Gastrocnemius medialis (tissue), 4 donors: ENCODE measurements at regions not wholly inside any gene's neighbourhood (a gene's known extent, or its start where the extent isn't known, plus 50 kb on each side); places are given as distances from the start of the nearest gene placed in this dataset.

Experiments
- ATAC-seq, 2 donors: fragments of 150-250 bp; one replicate each; pipeline ENCODE4 v1.9.1; 2016
- DNase-seq, 2 donors: peaks; one replicate each; pipeline ENCODE4 v3.0.0-alpha.2; 2019
- H3K27ac ChIP-seq, 4 donors: fragments of 200-600 bp; sonication (generic); 1 replicate in 1 of 4; 2 replicates in 3 of 4; pipeline ENCODE4 v1.5.1; 2016 to 2018; ENCODE audit warnings: mild to moderate bottlenecking in 2 of 4, moderate library complexity in 1 of 4
- H3K27me3 ChIP-seq, 3 donors: fragments of 200-600 bp; sonication (generic) in 2 of 3; 1 replicate in 1 of 3; 2 replicates in 2 of 3; pipeline versions ENCODE4 v1.5.1 to v1.6.0; 2016 to 2019; ENCODE audit warnings: mild to moderate bottlenecking in 1 of 3, moderate library complexity in 1 of 3
- H3K36me3 ChIP-seq, 2 donors: fragments of 200-600 bp; sonication (generic) in 1 of 2; one replicate each; pipeline ENCODE4 v1.5.1; 2017 to 2018
- H3K4me1 ChIP-seq, 2 donors: fragments of 200-600 bp; sonication (generic) in 1 of 2; one replicate each; pipeline ENCODE4 v1.5.1; 2016 to 2017; ENCODE audit warnings: mild to moderate bottlenecking in 2 of 2
- H3K4me3 ChIP-seq, 4 donors: fragments of 200-600 bp; sonication (generic) in 3 of 4; 1 replicate in 1 of 4; 2 replicates in 3 of 4; pipeline ENCODE4 v1.5.1; 2016 to 2019; ENCODE audit warnings: mild to moderate bottlenecking in 2 of 4
- H3K9me3 ChIP-seq, 3 donors: fragments of 200-600 bp; sonication (generic) in 2 of 3; 1 replicate in 1 of 3; 2 replicates in 2 of 3; pipeline ENCODE4 v1.5.1; 2016 to 2019
- CTCF ChIP-seq, 5 experiments: fragments of 450-650 bp in 3 of 5; fragments of 200-600 bp in 2 of 5; sonication (generic) in 2 of 5; IDR thresholded peaks in 4 of 5; conservative IDR thresholded peaks in 1 of 5; 1 replicate in 4 of 5; 2 replicates in 1 of 5; pipeline ENCODE4 v1.5.1; 2016 to 2019; ENCODE audit warnings: antibody characterized with exemption in 5 of 5, mild to moderate bottlenecking in 3 of 5, moderate library complexity in 3 of 5
- POLR2A ChIP-seq, 2 donors: fragments of 450-650 bp; IDR thresholded peaks; one replicate each; pipeline ENCODE4 v1.6.1; 2017; ENCODE audit warnings: antibody characterized with exemption in 2 of 2, mild to moderate bottlenecking in 2 of 2, moderate library complexity in 2 of 2
- in situ Hi-C, 4 donors: fragments of 200-750 bp; cut with MboI; loops; one replicate each; pipeline versions ENCODE4 v1.15.0 to v1.8.0; 2017; ENCODE audit warnings: low sequenced_read_pairs in 4 of 4
- intact Hi-C: fragments of 100-400 bp; cut with DNase I; formaldehyde crosslinking; loops from one replicate; pipeline ENCODE4 v1.15.1; 2023; ENCODE audit warnings: low total_unique reads

GRCh38 chrX:45823536-45823935 lies 622.9 kb upstream of the DIPK2B start:
- no peak for TF ChIP-seq CTCF (IDR thresholded peaks at IDR 0.05 in 4 of 5, conservative IDR thresholded peaks at IDR 0.05 in 1 of 5)
- no peak for TF ChIP-seq POLR2A (IDR thresholded peaks at IDR 0.05)
- H3K36me3 ChIP-seq: no peaks in the 10 kb centered on the region
- intact Hi-C loops (no loop called here), in situ Hi-C loops (no loop called here)
- no peaks in the 10 kb centered on the region for H3K9me3 ChIP-seq
- no peaks in the 10 kb centered on the region for H3K4me1 ChIP-seq
- no peaks in the 10 kb centered on the region for H3K27me3 ChIP-seq
- ATAC-seq (no peak), DNase-seq (no peak)
- H3K27ac ChIP-seq: no peak overlapping the region
- no peak overlapping the region for H3K4me3 ChIP-seq

- TF ChIP-seq CTCF (IDR thresholded peaks at IDR 0.05 in 4 of 5, conservative IDR thresholded peaks at IDR 0.05 in 1 of 5) (no peak), POLR2A (IDR thresholded peaks at IDR 0.05) (no peak)
- ATAC-seq (no peak), DNase-seq (no peak)
- intact Hi-C loops (no loop called here), in situ Hi-C loops (no loop called here)
- no peaks in the 10 kb centered on the region for H3K4me1 ChIP-seq
- no peak overlapping the region for H3K27ac ChIP-seq
- no peaks in the 10 kb centered on the region for H3K9me3 ChIP-seq
- no peaks in the 10 kb centered on the region for H3K36me3 ChIP-seq
- H3K27me3 ChIP-seq: no peaks in the 10 kb centered on the region
- no peak overlapping the region for H3K4me3 ChIP-seq
These were observed 621.4 kb upstream of the DIPK2B start for GRCh38 chrX:45822124-45822523.

- intact Hi-C loops: no loop called here
- H3K4me3 ChIP-seq: no peak overlapping the region
- no peaks in the 10 kb centered on the region for H3K36me3 ChIP-seq
- no peaks in the 10 kb centered on the region for H3K9me3 ChIP-seq
- ATAC-seq: no peak
- no peaks in the 10 kb centered on the region for H3K27me3 ChIP-seq
- DNase-seq: no peak
- in situ Hi-C loops: no loop called here
- TF ChIP-seq POLR2A (IDR thresholded peaks at IDR 0.05) (no peak), CTCF (IDR thresholded peaks at IDR 0.05 in 4 of 5, conservative IDR thresholded peaks at IDR 0.05 in 1 of 5) (no peak)
- no peak overlapping the region for H3K27ac ChIP-seq
- H3K4me1 ChIP-seq: no peaks in the 10 kb centered on the region
These were observed 618.2 kb upstream of the DIPK2B start for GRCh38 chrX:45818913-45819312.

GRCh38 chrX:45815441-45815840 lies 614.8 kb upstream of the DIPK2B start:
- intact Hi-C loops (no loop called here), in situ Hi-C loops (no loop called here)
- no peaks in the 10 kb centered on the region for H3K9me3 ChIP-seq
- H3K27ac ChIP-seq: no peak overlapping the region
- H3K4me3 ChIP-seq: no peak overlapping the region
- DNase-seq (no peak), ATAC-seq (no peak)
- TF ChIP-seq CTCF (IDR thresholded peaks at IDR 0.05 in 4 of 5, conservative IDR thresholded peaks at IDR 0.05 in 1 of 5) (no peak), POLR2A (IDR thresholded peaks at IDR 0.05) (no peak)
- H3K27me3 ChIP-seq: no peaks in the 10 kb centered on the region
- H3K4me1 ChIP-seq: no peaks in the 10 kb centered on the region
- no peaks in the 10 kb centered on the region for H3K36me3 ChIP-seq

GRCh38 chrX:45811326-45811725 lies 610.6 kb upstream of the DIPK2B start:
- in situ Hi-C loops (no loop called here), intact Hi-C loops (no loop called here)
- H3K4me3 ChIP-seq: no peak overlapping the region
- DNase-seq (no peak), ATAC-seq (no peak)
- no peaks in the 10 kb centered on the region for H3K9me3 ChIP-seq
- no peak overlapping the region for H3K27ac ChIP-seq
- H3K4me1 ChIP-seq: no peaks in the 10 kb centered on the region
- no peaks in the 10 kb centered on the region for H3K27me3 ChIP-seq
- TF ChIP-seq CTCF (IDR thresholded peaks at IDR 0.05 in 4 of 5, conservative IDR thresholded peaks at IDR 0.05 in 1 of 5) (no peak), POLR2A (IDR thresholded peaks at IDR 0.05) (no peak)
- H3K36me3 ChIP-seq: no peaks in the 10 kb centered on the region
